ENCODE measurements at regions not wholly inside any gene's neighbourhood (a gene's known extent, or its start where the extent isn't known, plus 50 kb on each side); places are given as distances from the start of the nearest gene placed in this dataset.

- no peak for DNase-seq (ENCODE audit: low read depth in 2 of 2)
Observed at GRCh38 chr14:62378057-62378456, 615.8 kb downstream of the SNAPC1 start.

DNA sequence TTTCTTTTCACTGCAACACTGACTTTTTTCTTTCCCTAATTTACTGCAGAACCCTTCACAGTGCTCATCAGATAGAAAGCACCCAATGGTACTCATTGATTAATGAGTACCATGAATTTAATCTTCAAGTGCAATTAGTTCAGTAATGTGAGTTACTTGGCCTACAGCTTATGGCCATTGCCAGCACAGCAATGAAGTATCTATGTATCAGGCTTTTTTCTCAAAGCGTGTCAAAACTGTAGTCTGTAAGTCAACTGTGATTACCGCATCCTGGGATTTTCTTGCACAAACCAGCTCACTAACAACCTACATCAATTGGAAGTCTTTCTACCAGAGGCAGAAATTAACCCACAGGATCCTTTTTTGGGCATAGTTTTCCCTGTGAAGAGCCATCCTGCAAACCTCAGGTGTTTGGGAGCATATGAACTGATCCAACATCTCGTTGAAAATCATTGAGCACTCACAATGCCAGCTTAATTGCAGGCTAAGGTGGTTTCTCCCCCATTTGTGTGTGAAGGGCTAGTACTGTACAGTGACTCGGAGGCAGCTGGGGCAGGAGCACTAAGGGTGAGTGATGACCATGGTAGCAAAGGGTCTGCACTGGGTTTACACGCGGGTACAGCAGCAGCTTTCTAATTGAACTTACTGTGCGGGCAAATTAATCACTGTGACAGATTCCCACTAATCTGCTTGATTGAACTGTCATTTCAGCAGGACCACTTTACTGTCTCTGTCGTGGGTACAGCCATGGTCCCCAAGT lies 619.3 kb downstream of the SNAPC1 start:
- DNase-seq (ENCODE audit: low read depth in 2 of 2) = no peak

GRCh38 chr14:62409169-62409568 lies 636.1 kb downstream of the KCNH5 start:
- DNase-seq (ENCODE audit: low read depth in 2 of 2) = no peak

DNA sequence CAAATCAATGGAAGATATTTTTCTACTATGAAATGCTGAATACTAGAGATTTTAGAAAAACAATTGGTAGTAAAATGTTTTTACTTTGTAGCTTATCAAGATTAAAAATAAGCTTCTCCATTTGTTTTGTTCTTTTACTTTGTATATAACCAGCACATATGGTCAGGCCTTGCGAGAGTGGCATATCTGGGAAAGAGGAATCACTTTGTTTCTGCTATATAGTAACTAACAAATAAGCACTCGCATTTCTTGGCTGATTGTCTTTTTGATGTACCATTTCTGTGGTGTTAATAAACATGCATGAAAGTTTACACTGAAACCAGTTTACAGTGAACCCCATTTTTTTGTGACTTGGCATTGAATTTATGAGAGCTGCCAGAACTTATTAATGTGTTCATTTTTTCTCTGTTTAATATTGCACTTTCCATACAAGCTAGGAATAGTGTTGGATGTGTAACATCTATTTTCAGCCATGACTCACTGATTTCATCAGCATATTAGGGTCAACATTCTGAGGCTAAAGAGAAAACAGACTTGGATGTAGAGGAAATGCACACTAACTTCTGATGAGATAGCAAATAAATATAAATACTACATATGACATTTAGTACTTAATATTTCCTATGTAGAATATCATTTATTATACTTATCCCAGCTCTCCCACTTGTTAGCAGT lies 635.5 kb downstream of the KCNH5 start:
- DNase-seq (ENCODE audit: low read depth in 2 of 2) = no peak

DNA sequence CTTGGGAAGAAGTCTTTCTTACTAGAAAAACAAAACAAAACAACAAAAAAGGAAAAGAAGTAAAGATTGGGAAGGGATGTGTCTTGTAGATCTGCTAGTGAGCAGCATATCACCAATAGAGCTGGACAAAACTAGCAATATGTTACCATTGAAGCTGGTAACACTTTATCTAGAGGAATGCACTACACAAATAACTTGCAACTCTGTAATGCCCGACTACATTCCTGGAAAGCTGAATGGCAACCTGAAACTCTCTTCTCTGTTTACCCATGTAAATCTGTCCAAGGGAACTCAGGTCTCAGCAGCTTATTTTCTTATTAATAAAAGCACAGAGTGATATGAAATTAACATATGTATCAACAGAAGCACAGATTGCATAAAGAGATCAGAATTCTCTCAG lies 624.4 kb downstream of the KCNH5 start:
- DNase-seq (ENCODE audit: low read depth in 2 of 2) = no peak

GRCh38 chr14:62428429-62429203 lies 616.6 kb downstream of the KCNH5 start:
- no peak for DNase-seq (ENCODE audit: low read depth in 2 of 2)

DNA sequence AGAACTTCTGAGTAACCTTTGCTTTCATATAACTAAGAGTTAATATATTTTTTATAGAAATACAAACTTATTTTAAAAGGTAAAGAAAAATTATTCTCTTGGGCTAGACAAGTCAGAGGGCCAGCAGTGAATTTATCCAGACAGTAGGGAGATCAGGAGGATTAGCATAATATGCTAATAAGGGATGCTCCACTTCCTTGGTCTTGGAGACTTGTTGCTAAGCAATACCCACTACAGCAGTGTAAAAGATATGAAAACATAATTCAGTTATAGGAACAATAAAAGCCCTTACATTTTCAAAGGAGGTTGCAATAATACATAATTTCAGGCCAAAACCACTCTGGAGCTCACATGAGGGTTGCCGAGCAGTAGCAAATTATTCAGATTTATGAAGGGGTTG lies 615.6 kb downstream of the KCNH5 start:
- DNase-seq (ENCODE audit: low read depth in 2 of 2) = no peak

- no peak for DNase-seq (ENCODE audit: low read depth in 2 of 2)
Observed at GRCh38 chr14:62431496-62431895, 613.8 kb downstream of the KCNH5 start.

DNA sequence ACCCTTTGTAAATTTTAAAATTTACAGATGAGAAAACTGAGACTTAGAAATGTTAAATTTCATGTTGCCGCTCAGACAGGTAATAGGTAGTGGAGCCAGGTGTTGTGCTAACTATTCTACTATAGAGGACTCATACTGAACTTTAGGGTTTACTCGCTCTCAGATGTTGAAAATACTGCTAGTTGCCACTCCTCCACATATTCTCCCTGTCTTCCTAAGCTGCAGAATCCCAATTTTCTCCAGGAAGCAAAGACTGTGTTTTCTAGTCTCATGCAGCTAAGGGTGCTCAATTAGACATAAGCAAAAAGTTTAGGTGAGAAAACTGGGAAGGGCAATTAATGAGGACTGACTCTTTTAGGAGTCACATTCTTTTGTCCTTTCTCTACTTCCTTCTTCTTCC lies 612.3 kb downstream of the KCNH5 start:
- DNase-seq (ENCODE audit: low read depth in 2 of 2) = no peak

DNA sequence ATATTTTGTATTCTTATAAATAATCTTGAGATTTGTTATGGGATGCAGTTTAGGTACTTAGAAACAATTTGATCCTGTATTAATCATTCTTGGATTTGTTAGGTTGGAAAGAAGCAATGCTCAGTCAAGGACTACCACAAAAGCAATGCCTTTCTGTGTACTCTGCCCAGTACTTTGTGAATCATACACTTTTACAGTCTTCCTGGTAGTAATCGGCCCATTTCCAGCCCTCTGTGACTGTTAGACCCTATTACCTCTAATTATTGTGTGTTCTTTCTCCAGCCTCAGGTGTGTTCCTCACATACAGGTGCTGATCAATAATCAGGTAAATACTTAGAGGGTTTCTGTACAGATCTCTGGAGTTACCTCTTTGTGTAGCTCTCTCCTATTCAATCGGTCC lies 609.0 kb downstream of the KCNH5 start:
- DNase-seq (ENCODE audit: low read depth in 2 of 2) = no peak

DNA sequence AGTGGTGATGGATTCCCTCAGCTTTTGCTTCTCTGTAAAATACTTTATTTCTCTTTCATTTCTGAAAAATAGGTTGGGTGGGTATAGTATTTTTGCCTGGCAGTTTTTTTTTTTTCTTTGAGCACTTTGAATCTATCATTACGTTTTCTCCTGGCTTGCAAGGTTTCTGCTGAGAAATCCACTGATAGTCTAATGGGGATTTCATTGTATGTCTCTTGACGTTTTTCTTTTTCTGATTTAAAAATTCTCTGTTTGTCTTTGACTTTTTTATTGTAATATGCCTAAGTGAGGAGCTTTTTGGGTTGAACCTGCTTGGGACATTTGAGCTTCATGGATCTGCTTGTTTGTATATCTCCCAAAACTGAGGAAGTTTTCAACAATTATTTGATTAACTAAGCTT lies 606.0 kb downstream of the KCNH5 start:
- no peak for DNase-seq (ENCODE audit: low read depth in 2 of 2)

- no peak for DNase-seq (ENCODE audit: low read depth in 2 of 2)
Observed at GRCh38 chr14:62443796-62444195, 601.5 kb downstream of the KCNH5 start.

DNA sequence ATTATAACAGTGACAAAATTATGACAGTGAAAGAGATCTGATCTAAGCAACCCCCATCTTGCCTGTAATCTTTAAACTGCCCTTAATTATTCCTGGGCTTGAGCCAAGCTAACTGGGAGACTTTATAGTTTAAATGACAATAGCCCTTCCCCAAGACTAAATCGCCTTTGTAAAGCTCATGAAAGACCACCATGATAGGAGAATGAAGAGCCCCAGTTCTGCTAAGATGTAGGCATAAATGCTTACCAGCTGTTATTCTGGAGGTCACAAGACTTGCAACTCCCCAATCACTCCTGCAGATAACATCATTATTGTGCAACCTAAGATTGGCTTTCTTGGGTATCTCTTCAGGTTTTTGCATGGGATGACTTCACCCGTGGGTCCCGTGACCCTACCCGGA lies 599.7 kb downstream of the KCNH5 start:
- no peak for DNase-seq (ENCODE audit: low read depth in 2 of 2)

- no peak for DNase-seq (ENCODE audit: low read depth in 2 of 2)
Observed at GRCh38 chr14:62451221-62451620, 594.0 kb downstream of the KCNH5 start.

GRCh38 chr14:62453226-62453625 lies 592.0 kb downstream of the KCNH5 start:
- no peak for DNase-seq (ENCODE audit: low read depth in 2 of 2)

GRCh38 chr14:62455446-62455845 lies 589.8 kb downstream of the KCNH5 start:
- DNase-seq (ENCODE audit: low read depth in 2 of 2) = no peak

GRCh38 chr14:62462988-62463387 lies 582.3 kb downstream of the KCNH5 start:
- no peak for DNase-seq (ENCODE audit: low read depth in 2 of 2)

DNA sequence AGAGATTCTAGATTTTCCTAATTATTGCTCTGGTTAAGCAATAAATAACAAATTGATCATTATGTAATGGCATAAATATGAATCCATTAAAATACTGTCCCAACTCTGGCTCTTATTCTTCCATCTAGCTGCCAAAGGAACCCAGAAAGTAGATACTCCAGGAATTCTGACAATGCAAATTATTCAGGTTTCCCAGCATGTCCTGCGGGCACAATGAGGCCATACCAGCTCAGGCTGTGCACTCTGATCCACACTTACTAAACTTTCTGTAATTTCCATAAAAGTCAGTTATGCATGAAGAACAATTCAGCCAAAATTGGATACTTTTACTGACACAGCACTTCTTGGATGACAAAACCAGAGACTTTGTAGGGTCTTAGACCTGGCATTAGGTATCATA lies 576.3 kb downstream of the KCNH5 start:
- no peak for DNase-seq (ENCODE audit: low read depth in 2 of 2)

DNA sequence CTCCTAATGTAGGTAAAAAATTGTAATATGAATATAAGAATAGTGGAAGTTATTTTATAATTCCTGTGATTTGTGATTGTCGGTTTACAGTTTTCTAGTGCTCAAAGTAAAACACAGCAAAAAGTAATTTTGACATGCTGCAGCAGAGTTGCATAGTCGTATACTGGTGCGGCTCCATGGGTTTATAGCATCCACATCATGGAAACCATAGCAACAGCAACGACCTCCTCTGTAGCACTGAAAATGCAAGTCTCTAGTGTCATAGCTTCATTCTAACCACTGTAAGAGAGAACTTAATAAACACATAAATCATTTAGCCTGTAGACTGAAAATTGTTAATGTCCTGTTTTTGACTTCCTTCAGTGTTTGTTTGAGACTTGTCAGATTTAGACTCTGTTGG lies 574.3 kb downstream of the KCNH5 start:
- DNase-seq (ENCODE audit: low read depth in 2 of 2) = no peak

DNA sequence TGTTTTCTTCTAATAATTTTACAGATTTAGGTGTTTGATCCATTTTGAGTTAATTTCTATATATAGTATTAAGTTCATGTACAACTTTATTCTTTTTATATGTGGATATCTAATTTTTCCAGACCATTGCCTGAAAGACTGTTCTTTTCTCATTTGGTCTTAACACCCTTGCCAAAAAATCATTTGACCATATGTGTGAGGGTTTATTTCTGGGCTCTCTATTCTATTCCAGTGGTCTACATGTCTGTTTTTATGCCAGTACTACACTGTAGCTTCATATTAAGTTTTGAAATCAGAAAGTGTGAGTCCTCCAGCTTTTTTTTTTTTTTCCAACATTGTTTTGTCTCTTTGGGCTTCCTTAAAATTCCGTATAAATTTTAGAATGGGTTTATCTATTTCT lies 554.1 kb downstream of the KCNH5 start:
- DNase-seq (ENCODE audit: low read depth in 2 of 2) = no peak

DNA sequence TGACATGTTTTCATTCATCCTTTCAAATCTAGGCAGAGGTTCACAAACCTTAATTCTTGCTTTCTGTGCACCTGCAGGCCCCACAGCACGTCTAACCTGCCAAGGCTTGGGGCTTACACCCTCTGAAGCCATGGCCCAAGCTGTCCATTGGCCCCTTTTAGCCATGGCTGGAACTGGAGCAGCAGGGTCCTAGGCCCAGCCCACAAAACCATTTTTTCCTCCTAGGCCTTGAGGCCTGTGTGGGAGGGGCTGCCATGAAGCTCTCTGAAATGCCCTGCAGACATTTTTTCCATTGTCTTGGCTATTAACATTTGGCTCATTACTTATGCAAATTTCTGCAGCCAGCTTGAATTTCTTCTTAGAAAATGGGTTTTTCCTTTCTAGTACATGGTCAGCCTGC lies 547.5 kb downstream of the KCNH5 start:
- DNase-seq (ENCODE audit: low read depth in 2 of 2) = no peak

DNA sequence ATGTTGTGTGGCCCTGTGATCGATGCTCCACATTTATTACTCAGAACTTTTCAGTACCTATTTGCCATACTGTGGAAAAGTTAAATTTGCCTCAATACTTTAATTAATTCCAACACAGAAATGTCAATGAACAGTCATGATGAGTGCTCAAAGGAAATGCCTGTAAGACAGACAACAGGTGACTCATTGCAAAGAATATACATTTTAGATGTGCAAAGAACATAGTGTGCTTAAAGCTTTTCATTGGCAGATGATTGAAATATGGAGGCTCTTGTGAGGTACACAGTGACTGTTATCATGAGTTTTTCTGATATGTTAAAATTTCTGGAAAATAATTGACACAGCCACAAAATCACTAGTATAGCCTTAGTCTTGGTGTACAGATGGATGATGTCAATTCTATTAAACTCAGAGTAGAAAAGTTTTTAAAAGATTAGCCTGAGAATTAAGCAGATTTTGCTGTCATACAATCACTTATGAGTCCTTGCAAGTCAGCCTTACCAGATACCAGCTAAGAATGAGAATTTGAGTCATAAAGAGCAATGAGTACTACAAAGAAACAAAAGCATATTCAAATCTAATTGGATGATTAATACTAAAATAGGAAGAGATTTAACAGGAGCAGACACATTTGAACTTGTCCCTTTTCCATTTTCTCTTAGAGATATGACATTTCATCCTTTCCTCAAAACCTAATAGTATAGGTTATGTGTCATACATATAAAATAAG lies 544.1 kb downstream of the KCNH5 start:
- no peak for DNase-seq (ENCODE audit: low read depth in 2 of 2)
